GM12874 (cell line): ENCODE measurements at regions not wholly inside any gene's neighbourhood (a gene's known extent, or its start where the extent isn't known, plus 50 kb on each side); places are given as distances from the start of the nearest gene placed in this dataset.

ENCODE experiments used
- TF ChIP-seq, protein P1 (sequence below): IDR thresholded peaks from 2 replicates; pipeline ENCODE4 v1.5.1; 2011; ENCODE audit warnings: low read depth, mild to moderate bottlenecking, control low read depth, low read length, moderate library complexity; ENCODE audit not compliant: insufficient read depth

DNA sequence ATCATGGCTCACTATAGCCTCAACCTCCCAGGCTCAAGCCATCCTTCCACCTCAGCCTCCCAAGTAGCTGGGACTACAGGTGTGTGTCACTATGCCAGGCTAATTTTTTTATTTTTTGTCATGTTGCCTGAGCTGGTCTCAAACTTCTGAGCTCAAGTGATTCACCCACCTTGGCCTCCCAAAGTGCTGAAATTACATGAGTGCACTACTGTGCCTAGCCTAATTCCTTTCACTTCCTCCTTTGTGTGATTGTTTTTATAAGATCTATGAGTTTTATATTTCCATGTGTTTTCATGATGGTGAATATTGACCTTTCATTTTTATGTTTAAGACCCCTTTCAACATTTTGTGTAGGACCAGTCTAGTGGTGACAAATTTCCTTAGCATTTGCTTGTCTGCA, 55.2 kb upstream of the IL12B start:
- TF ChIP-seq, protein P1, sequence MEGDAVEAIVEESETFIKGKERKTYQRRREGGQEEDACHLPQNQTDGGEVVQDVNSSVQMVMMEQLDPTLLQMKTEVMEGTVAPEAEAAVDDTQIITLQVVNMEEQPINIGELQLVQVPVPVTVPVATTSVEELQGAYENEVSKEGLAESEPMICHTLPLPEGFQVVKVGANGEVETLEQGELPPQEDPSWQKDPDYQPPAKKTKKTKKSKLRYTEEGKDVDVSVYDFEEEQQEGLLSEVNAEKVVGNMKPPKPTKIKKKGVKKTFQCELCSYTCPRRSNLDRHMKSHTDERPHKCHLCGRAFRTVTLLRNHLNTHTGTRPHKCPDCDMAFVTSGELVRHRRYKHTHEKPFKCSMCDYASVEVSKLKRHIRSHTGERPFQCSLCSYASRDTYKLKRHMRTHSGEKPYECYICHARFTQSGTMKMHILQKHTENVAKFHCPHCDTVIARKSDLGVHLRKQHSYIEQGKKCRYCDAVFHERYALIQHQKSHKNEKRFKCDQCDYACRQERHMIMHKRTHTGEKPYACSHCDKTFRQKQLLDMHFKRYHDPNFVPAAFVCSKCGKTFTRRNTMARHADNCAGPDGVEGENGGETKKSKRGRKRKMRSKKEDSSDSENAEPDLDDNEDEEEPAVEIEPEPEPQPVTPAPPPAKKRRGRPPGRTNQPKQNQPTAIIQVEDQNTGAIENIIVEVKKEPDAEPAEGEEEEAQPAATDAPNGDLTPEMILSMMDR: no peak

DNA sequence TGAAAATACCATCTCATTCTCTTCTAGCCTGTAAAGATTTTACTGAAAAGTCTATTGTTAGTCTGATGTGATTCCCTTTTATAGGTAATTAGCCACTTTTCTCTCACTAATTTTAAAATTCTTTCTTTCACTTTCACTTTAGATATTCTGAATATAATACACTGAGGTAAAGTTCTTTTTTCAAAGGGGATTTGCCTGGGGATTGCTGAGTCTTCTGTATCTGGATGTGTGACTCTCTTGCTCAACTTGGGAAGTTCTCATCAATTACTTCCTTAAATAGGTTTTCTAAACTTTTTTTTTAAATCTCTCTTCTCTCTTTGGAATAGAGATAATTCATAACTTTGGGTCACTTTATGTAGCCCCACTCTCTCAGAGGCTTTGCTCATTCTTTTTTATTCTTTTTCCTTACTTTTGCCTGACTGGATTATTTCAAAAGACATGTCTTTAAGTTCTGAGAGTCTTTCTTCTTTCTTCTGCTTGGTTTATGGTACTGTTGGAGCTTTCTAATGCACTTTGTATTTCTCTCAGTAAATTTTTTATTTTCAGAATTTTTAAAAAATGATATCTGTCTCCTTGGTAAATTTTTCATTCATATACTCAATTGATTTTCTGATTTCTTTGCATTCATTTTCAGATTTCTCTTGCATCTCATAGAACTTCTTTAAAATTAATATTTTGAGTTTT, 55.9 kb upstream of the IL12B start:
- TF ChIP-seq, protein P1: no peak

DNA sequence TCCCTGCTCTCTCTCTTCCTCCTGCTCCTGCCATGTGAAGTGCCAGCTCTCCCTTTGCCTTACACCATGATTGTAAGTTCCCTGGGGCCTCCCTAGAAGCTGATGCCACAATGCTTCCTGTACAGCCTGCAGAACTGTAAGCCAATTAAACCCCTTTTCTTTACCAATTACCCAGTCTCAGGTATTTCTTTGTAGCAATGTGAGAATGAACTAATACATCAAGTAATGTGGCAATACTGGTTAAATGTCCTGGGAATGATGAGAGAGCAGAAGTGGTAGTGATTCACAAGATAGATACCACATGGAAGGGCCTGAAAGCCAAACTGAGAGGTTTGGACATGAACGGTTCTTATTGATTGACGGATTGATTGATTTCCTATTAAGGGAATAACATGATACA, 62.6 kb upstream of the IL12B start:
- TF ChIP-seq, protein P1: no peak

DNA sequence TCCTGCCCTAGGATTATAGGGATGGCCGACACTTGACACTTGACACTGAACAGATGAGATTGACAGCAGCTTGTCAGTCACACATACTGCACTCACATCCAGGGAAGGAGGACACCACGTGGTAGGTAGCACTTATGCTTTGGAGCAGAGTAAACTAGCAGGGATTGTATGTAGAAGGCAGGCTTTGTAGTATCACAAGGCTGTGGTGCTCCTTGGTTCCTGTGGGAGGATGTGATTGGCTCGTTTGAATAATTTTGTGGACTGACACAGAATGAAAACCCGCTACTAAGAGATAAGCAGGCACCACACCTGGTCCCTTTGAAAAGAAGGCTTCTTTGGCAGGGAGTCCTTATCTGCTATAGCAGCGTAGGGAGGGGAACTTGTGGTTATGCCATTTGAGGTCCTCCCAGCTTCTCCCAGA, 63.6 kb upstream of the IL12B start:
- TF ChIP-seq, protein P1: no peak

DNA sequence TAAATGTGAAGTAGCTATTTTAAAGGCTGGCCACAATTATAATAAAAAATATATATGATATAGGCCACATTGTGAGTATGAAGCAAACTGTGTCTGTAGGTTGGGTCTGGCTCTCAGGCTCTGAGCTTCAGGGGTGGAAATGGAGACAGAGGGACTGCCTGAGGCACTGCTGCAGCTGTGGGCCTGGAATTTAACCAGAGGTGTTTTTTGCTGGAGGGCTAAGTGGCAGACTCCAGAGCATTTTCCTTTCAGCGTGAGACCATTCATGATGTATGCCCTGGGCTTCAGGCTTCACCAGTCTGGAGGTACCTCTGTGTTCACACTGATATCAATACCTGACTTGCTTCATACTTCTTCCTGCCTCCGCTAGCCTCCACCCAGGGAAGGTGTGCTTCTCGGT, 64.9 kb upstream of the IL12B start:
- TF ChIP-seq, protein P1: no peak

DNA sequence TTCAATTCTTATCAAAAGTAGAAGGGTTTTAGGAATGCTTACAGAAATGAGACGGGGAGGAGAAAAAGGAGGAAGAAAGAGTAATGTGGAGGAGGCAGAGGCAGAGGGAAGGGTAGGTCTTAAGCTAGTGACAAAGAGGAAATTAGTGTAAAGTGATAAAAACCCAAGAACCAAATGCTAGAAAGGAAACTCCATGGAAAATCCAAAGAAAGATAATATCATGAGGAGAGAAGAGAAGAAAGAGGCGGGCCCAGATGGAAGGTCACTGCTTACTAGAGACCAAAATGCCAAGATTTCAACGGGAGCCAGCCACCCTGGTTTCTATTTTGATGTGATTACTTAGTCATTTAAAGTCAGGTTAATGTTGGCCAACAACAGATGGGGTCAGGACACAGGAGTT, 68.6 kb upstream of the IL12B start:
- TF ChIP-seq, protein P1: no peak

DNA sequence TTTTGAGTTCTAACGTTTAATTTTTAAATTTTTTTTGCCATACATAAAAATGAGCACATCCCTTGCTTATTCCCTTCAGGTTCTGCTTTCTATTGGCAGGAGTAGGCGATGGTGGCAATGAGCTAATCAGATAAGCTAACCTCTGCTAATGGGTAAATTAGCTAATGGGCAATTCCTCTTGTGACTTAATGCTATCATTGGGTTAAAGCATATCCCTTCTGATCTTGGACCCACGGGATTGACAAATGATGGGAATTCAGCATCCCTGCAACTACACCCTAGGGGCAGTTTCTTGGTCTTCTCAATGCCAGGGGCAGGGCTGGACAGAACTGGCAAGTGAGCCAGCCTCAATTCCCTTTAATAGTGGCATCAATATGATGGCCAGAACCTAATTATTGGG, 70.2 kb upstream of the IL12B start:
- TF ChIP-seq, protein P1: no peak

DNA sequence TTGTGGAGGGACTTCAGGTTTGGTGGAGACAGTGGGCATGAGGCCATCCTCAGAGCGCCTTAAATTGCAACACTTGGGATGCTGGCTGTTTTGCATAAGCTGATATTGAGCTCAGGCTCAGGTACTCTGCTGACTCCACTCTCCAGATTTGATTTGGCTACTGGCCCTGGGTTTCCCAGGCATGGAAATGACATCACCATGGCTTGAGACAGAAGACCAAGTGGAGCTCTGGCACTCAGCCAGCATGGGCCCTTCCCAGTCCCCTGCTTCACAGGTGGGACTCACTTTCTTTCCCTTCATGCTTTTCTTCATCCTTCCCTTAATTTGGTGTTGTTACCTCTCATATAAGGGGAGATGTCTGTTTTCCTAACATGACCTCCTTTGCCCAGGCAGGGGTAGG, 72.0 kb upstream of the IL12B start:
- TF ChIP-seq, protein P1: no peak
